ENCODE measurements at regions not wholly inside any gene's neighbourhood (a gene's known extent, or its start where the extent isn't known, plus 50 kb on each side); places are given as distances from the start of the nearest gene placed in this dataset.

GRCh38 chr2:65500310-65501040 lies 68.1 kb upstream of the SPRED2 start:
- intact Hi-C loops (cut with DNase I; ENCODE audit: low total_unique reads) (no loop called here), in situ Hi-C loops (cut with MboI; ENCODE audit: low pct_ligation_motif_present in 1 of 4, low pct_unique_long_range_greater_than_20kb in 1 of 4, low sequenced_read_pairs in 3 of 4) (no loop called here)
- no peak for TF ChIP-seq CTCF (IDR thresholded peaks at IDR 0.05)
- TF ChIP-seq POLR2A (IDR thresholded peaks at IDR 0.05), result no peak
- TF ChIP-seq POLR2AphosphoS5 (IDR thresholded peaks at IDR 0.05), result no peak
- TF ChIP-seq EP300 (IDR thresholded peaks at IDR 0.05; ENCODE audit: low read depth), result no peak
- H3K27me3 ChIP-seq, result no peaks in the 10 kb centered on the region
- H3K4me3 ChIP-seq, result no peak overlapping the region
- no peaks in the 10 kb centered on the region for H3K36me3 ChIP-seq
- no peaks in the 10 kb centered on the region for H3K4me1 ChIP-seq
- DNase-seq, result no peak
- no peaks in the 10 kb centered on the region for H3K9me3 ChIP-seq
- H3K27ac ChIP-seq, result no peak overlapping the region
- WGBS, 2 donors (ENCODE audit: low coverage in 1 of 2), result 80 to 83% methylated on average over 3 to 8 of the region's 9 CpGs

- no peaks in the 10 kb centered on the region for H3K36me3 ChIP-seq
- no peaks in the 10 kb centered on the region for H3K9me3 ChIP-seq
- H3K4me3 ChIP-seq, result no peak overlapping the region
- H3K27ac ChIP-seq, result no peak overlapping the region
- H3K27me3 ChIP-seq, result no peaks in the 10 kb centered on the region
- 66 to 75% methylated on average over 3 to 6 of the region's 6 CpGs for WGBS, 2 donors (ENCODE audit: low coverage in 1 of 2)
- intact Hi-C loops (cut with DNase I; ENCODE audit: low total_unique reads), result no loop called here
- no peak for DNase-seq
- in situ Hi-C loops (cut with MboI; ENCODE audit: low pct_ligation_motif_present in 1 of 4, low pct_unique_long_range_greater_than_20kb in 1 of 4, low sequenced_read_pairs in 3 of 4), result no loop called here
- TF ChIP-seq EP300 (IDR thresholded peaks at IDR 0.05; ENCODE audit: low read depth) (no peak), CTCF (IDR thresholded peaks at IDR 0.05) (no peak), POLR2AphosphoS5 (IDR thresholded peaks at IDR 0.05) (no peak), POLR2A (IDR thresholded peaks at IDR 0.05) (no peak)
- H3K4me1 ChIP-seq, result no peaks in the 10 kb centered on the region
Measured at GRCh38 chr2:65499216-65499615, 66.8 kb upstream of the SPRED2 start.

- Histone ChIP-seq H3K9me3 (no peaks in the 10 kb centered on the region), H3K27me3 (no peaks in the 10 kb centered on the region), H3K4me3 (no peak overlapping the region), H3K4me1 (no peaks in the 10 kb centered on the region), H3K27ac (no peak overlapping the region), H3K36me3 (no peaks in the 10 kb centered on the region)
- 88 to 90% methylated on average over 2 to 4 of the region's 4 CpGs for WGBS, 2 donors (ENCODE audit: low coverage in 1 of 2)
- intact Hi-C loops (cut with DNase I; ENCODE audit: low total_unique reads), result no loop called here
- in situ Hi-C loops (cut with MboI; ENCODE audit: low pct_ligation_motif_present in 1 of 4, low pct_unique_long_range_greater_than_20kb in 1 of 4, low sequenced_read_pairs in 3 of 4), result no loop called here
- no peak for DNase-seq
- TF ChIP-seq EP300 (IDR thresholded peaks at IDR 0.05; ENCODE audit: low read depth) (no peak), CTCF (IDR thresholded peaks at IDR 0.05) (no peak), POLR2A (IDR thresholded peaks at IDR 0.05) (no peak), POLR2AphosphoS5 (IDR thresholded peaks at IDR 0.05) (no peak)
Measured at GRCh38 chr2:65498396-65498795, 66.0 kb upstream of the SPRED2 start.

- H3K4me3 ChIP-seq, result no peak overlapping the region
- intact Hi-C loops (cut with DNase I; ENCODE audit: low total_unique reads) (no loop called here), in situ Hi-C loops (cut with MboI; ENCODE audit: low pct_ligation_motif_present in 1 of 4, low pct_unique_long_range_greater_than_20kb in 1 of 4, low sequenced_read_pairs in 3 of 4) (no loop called here)
- no peak for TF ChIP-seq CTCF (IDR thresholded peaks at IDR 0.05)
- TF ChIP-seq POLR2AphosphoS5 (IDR thresholded peaks at IDR 0.05), result no peak
- TF ChIP-seq POLR2A (IDR thresholded peaks at IDR 0.05), result no peak
- TF ChIP-seq EP300 (IDR thresholded peaks at IDR 0.05; ENCODE audit: low read depth), result no peak
- no peaks in the 10 kb centered on the region for H3K36me3 ChIP-seq
- no peaks in the 10 kb centered on the region for H3K27me3 ChIP-seq
- H3K27ac ChIP-seq, result no peak overlapping the region
- H3K9me3 ChIP-seq, result no peaks in the 10 kb centered on the region
- 71 to 73% methylated on average over 4 of the region's 4 CpGs for WGBS, 2 donors (ENCODE audit: low coverage in 1 of 2)
- no peak for DNase-seq
- H3K4me1 ChIP-seq, result peaks cover 0 to 3% (median 0%) of the 10 kb centered on the region in 4 donors
Measured at GRCh38 chr2:65495251-65495877, 63.0 kb upstream of the SPRED2 start.
